ENCODE measurements at regions not wholly inside any gene's neighbourhood (a gene's known extent, or its start where the extent isn't known, plus 50 kb on each side); places are given as distances from the start of the nearest gene placed in this dataset.

DNA sequence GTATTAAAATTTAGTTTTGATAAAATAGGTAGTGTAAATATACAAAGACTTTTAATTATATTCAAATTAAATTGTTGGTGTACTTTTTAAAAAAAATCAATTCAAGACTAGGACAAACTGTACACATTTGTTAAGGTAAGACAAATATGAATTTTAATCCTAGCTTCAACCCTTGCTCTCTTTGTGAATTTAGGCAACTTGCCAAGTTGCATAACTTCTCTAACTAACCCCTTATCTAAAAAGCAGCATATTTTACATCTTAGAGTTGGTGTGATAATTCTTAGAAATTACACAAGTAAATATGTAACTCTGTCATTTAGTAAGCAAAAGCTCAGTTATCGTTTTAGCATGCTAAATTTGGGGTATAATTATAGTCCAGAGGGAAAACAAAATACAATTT lies 78.1 kb upstream of the FSTL5 start:
- Histone ChIP-seq H3K27me3 (no peaks in the 10 kb centered on the region), H3K9me3 (peaks cover 0 to 6% (median 0%) of the 10 kb centered on the region in 12 donors), H3K36me3 (no peaks in the 10 kb centered on the region), H3K4me1 (no peaks in the 10 kb centered on the region), H3K27ac (no peak overlapping the region), H3K4me3 (no peak overlapping the region)
- no peak for TF ChIP-seq POLR2A (IDR thresholded peaks at IDR 0.05)
- TF ChIP-seq, protein P1, sequence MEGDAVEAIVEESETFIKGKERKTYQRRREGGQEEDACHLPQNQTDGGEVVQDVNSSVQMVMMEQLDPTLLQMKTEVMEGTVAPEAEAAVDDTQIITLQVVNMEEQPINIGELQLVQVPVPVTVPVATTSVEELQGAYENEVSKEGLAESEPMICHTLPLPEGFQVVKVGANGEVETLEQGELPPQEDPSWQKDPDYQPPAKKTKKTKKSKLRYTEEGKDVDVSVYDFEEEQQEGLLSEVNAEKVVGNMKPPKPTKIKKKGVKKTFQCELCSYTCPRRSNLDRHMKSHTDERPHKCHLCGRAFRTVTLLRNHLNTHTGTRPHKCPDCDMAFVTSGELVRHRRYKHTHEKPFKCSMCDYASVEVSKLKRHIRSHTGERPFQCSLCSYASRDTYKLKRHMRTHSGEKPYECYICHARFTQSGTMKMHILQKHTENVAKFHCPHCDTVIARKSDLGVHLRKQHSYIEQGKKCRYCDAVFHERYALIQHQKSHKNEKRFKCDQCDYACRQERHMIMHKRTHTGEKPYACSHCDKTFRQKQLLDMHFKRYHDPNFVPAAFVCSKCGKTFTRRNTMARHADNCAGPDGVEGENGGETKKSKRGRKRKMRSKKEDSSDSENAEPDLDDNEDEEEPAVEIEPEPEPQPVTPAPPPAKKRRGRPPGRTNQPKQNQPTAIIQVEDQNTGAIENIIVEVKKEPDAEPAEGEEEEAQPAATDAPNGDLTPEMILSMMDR (IDR thresholded peaks at IDR 0.05), result no peak
- WGBS, 4 donors, result 29 to 41% (median 33%) methylated on average over 1 of the region's 1 CpG
- ATAC-seq (no peak), DNase-seq (no peak)
- intact Hi-C loops (cut with DNase I), result no loop called here

DNA sequence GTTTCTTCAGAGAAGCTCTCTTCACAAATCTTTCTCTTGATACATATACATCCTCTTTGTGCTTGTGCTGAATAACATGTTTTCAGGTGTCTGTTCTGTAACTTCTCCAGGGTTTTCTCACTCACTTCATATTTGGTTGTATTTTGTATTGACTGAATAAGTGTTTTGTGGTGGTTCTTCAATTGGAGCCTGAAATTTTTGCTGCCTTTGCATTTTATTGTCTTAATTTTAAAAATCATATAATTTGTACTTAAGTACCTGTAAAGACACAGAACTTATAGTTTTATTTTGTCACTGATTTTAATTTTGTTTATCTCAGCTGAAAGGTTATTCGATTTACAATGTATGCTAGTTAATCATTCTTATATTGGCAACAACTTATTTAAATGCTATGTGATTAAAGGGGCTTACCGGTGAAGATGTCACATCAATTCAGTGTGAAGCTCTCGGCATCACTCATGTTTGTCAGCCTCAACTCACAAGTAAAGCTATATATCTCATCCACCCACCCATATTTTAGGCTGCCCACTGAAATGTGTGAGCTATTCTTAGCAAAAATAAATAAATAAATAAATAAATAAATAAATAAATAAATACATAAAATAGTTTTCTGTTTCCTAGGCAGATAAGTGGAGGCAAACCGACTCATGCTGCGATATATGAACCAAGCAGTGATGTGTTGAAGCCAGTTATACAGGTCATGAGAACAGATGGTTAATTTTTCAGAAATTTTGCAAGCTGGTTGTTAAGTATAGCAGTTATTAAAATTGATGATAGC lies 76.4 kb upstream of the FSTL5 start:
- TF ChIP-seq, protein P1 (IDR thresholded peaks at IDR 0.05), result no peak
- TF ChIP-seq POLR2A (IDR thresholded peaks at IDR 0.05), result no peak
- H3K36me3 ChIP-seq, result no peaks in the 10 kb centered on the region
- DNase-seq (no peak), ATAC-seq (no peak)
- intact Hi-C loops (cut with DNase I), result no loop called here
- H3K9me3 ChIP-seq, result no peaks in the 10 kb centered on the region
- no peaks in the 10 kb centered on the region for H3K27me3 ChIP-seq
- WGBS, 4 donors, result 84 to 96% (median 86%) methylated on average over 5 of the region's 5 CpGs
- H3K4me3 ChIP-seq, result no peak overlapping the region
- no peak overlapping the region for H3K27ac ChIP-seq
- H3K4me1 ChIP-seq, result no peaks in the 10 kb centered on the region

DNA sequence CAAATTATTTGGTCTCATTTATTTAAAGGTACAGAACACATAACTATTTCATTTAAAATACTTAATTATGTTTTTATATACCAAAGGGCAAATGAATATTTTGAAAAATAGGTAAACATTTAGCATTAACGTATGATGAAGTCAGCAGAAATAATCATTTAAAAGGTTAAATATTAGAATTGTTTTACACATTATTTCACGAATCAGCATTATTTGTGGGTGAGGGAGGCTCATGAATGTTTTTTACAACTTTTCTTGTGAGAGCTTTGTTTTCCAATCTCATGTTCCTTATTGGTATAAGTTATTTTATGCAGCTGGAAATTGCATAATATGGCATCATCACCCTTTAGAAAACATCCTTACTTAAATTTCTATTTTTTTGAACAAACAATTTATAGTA lies 73.9 kb upstream of the FSTL5 start:
- no peaks in the 10 kb centered on the region for H3K4me1 ChIP-seq
- H3K27ac ChIP-seq, result no peak overlapping the region
- ATAC-seq (no peak), DNase-seq (no peak)
- intact Hi-C loops (cut with DNase I), result no loop called here
- peaks cover 0 to 5% (median 0%) of the 10 kb centered on the region in 12 donors for H3K9me3 ChIP-seq
- H3K27me3 ChIP-seq, result no peaks in the 10 kb centered on the region
- H3K4me3 ChIP-seq, result no peak overlapping the region
- no peak for TF ChIP-seq POLR2A (IDR thresholded peaks at IDR 0.05)
- TF ChIP-seq, protein P1 (IDR thresholded peaks at IDR 0.05), result no peak
- 85 to 90% (median 89%) methylated on average over 2 of the region's 2 CpGs for WGBS, 4 donors
- no peaks in the 10 kb centered on the region for H3K36me3 ChIP-seq

DNA sequence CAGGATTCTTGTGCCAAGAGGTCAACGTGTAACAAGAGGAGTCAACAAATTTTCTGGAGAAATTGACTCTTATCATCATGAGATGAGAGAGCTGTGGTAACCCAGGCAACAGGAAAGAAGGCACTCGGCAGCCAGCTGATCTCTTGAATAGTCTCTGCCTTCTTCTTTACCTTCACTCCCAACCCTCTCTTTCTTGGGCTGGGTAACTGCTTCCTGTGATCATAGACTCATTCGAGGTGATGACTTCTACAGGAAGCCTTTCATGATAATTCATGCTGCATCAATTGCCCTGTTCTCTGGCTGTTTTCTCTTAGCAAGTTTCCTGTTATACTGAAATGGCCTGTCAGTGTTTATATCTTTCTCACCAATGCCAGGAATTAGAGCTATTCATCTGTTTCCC lies 70.8 kb upstream of the FSTL5 start:
- peaks cover 0 to 7% (median 0%) of the 10 kb centered on the region in 12 donors for H3K9me3 ChIP-seq
- no peaks in the 10 kb centered on the region for H3K36me3 ChIP-seq
- no peak for ATAC-seq
- no peaks in the 10 kb centered on the region for H3K27me3 ChIP-seq
- no peaks in the 10 kb centered on the region for H3K4me1 ChIP-seq
- H3K27ac ChIP-seq, result no peak overlapping the region
- intact Hi-C loops (cut with DNase I), result no loop called here
- no peak for TF ChIP-seq POLR2A (IDR thresholded peaks at IDR 0.05)
- TF ChIP-seq, protein P1 (IDR thresholded peaks at IDR 0.05), result no peak
- WGBS, 4 donors, result 39 to 46% (median 42%) methylated on average over 3 of the region's 3 CpGs
- H3K4me3 ChIP-seq, result no peak overlapping the region
- no peak for DNase-seq
